DMS53 (cell line): ENCODE measurements at regions not wholly inside any gene's neighbourhood (a gene's known extent, or its start where the extent isn't known, plus 50 kb on each side); places are given as distances from the start of the nearest gene placed in this dataset.

Experiments
- DNase-seq: peaks from one replicate; lab custom pipeline; 2025; lab: John Stamatoyannopoulos, UW

- no peak for DNase-seq
Observed at GRCh38 chr22:47990481-47990880, 1228.0 kb downstream of the TBC1D22A start.

GRCh38 chr22:47987885-47988515, 1225.5 kb downstream of the TBC1D22A start:
- DNase-seq, result no peak

- no peak for DNase-seq
Observed at GRCh38 chr22:47976219-47976618, 1213.8 kb downstream of the TBC1D22A start.

GRCh38 chr22:47967831-47968230, 1205.4 kb downstream of the TBC1D22A start:
- DNase-seq, result no peak

GRCh38 chr22:47966316-47966715, 1203.9 kb downstream of the TBC1D22A start:
- no peak for DNase-seq

GRCh38 chr22:47965896-47966295, 1203.4 kb downstream of the TBC1D22A start:
- DNase-seq, result no peak

GRCh38 chr22:47965066-47965465, 1202.6 kb downstream of the TBC1D22A start:
- DNase-seq, result no peak

- DNase-seq, result no peak
Observed at GRCh38 chr22:47963660-47964059, 1201.2 kb downstream of the TBC1D22A start.

GRCh38 chr22:47957649-47958048, 1195.2 kb downstream of the TBC1D22A start:
- DNase-seq, result no peak

GRCh38 chr22:47954107-47954506, 1191.7 kb downstream of the TBC1D22A start:
- no peak for DNase-seq

GRCh38 chr22:47944941-47945340, 1182.5 kb downstream of the TBC1D22A start:
- no peak for DNase-seq

- DNase-seq, result no peak
Observed at GRCh38 chr22:47943729-47944700, 1181.6 kb downstream of the TBC1D22A start.

- DNase-seq, result no peak
Observed at GRCh38 chr22:47940211-47940610, 1177.8 kb downstream of the TBC1D22A start.

GRCh38 chr22:47933891-47934290, 1171.4 kb downstream of the TBC1D22A start:
- DNase-seq, result no peak

- no peak for DNase-seq
Observed at GRCh38 chr22:47933226-47933625, 1170.8 kb downstream of the TBC1D22A start.

GRCh38 chr22:47929646-47930185, 1167.3 kb downstream of the TBC1D22A start:
- DNase-seq, result no peak

GRCh38 chr22:47929073-47929472, 1166.6 kb downstream of the TBC1D22A start:
- no peak for DNase-seq

GRCh38 chr22:47928631-47929030, 1166.2 kb downstream of the TBC1D22A start:
- DNase-seq, result no peak

- DNase-seq, result no peak
Observed at GRCh38 chr22:47927648-47928210, 1165.3 kb downstream of the TBC1D22A start.

GRCh38 chr22:47923011-47923427, 1160.6 kb downstream of the TBC1D22A start:
- no peak for DNase-seq

- DNase-seq, result no peak
Observed at GRCh38 chr22:47921906-47922305, 1159.5 kb downstream of the TBC1D22A start.

GRCh38 chr22:47920380-47920959, 1158.0 kb downstream of the TBC1D22A start:
- DNase-seq, result no peak
